ENCODE measurements at regions not wholly inside any gene's neighbourhood (a gene's known extent, or its start where the extent isn't known, plus 50 kb on each side); places are given as distances from the start of the nearest gene placed in this dataset.

GRCh38 chr18:4806331-4806730 is 351.2 kb upstream of the DLGAP1 start:
- Histone ChIP-seq H3K4me3 (ENCODE audit: low read depth, low read length) (no peak overlapping the region), H3K9me3 (no peaks in the 10 kb centered on the region), H3K27me3 (no peaks in the 10 kb centered on the region), H3K36me3 (no peaks in the 10 kb centered on the region), H3K4me1 (no peaks in the 10 kb centered on the region)
- DNase-seq: no peak
- TF ChIP-seq, protein P1, sequence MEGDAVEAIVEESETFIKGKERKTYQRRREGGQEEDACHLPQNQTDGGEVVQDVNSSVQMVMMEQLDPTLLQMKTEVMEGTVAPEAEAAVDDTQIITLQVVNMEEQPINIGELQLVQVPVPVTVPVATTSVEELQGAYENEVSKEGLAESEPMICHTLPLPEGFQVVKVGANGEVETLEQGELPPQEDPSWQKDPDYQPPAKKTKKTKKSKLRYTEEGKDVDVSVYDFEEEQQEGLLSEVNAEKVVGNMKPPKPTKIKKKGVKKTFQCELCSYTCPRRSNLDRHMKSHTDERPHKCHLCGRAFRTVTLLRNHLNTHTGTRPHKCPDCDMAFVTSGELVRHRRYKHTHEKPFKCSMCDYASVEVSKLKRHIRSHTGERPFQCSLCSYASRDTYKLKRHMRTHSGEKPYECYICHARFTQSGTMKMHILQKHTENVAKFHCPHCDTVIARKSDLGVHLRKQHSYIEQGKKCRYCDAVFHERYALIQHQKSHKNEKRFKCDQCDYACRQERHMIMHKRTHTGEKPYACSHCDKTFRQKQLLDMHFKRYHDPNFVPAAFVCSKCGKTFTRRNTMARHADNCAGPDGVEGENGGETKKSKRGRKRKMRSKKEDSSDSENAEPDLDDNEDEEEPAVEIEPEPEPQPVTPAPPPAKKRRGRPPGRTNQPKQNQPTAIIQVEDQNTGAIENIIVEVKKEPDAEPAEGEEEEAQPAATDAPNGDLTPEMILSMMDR (IDR thresholded peaks at IDR 0.05; ENCODE audit: low read depth, low read length): no peak

GRCh38 chr18:4802296-4802695 is 347.2 kb upstream of the DLGAP1 start:
- DNase-seq: no peak
- Histone ChIP-seq H3K4me1 (no peaks in the 10 kb centered on the region), H3K4me3 (ENCODE audit: low read depth, low read length) (no peak overlapping the region), H3K36me3 (no peaks in the 10 kb centered on the region), H3K9me3 (no peaks in the 10 kb centered on the region), H3K27me3 (no peaks in the 10 kb centered on the region)
- TF ChIP-seq, protein P1 (IDR thresholded peaks at IDR 0.05; ENCODE audit: low read depth, low read length): no peak

GRCh38 chr18:4801151-4801550 is 346.0 kb upstream of the DLGAP1 start:
- no peak for DNase-seq
- Histone ChIP-seq H3K4me3 (ENCODE audit: low read depth, low read length) (no peak overlapping the region), H3K36me3 (no peaks in the 10 kb centered on the region), H3K4me1 (no peaks in the 10 kb centered on the region), H3K27me3 (no peaks in the 10 kb centered on the region), H3K9me3 (no peaks in the 10 kb centered on the region)
- TF ChIP-seq, protein P1 (IDR thresholded peaks at IDR 0.05; ENCODE audit: low read depth, low read length): no peak

- no peaks in the 10 kb centered on the region for H3K36me3 ChIP-seq
These were observed 342.0 kb upstream of the DLGAP1 start for GRCh38 chr18:4797002-4797685.

DNA sequence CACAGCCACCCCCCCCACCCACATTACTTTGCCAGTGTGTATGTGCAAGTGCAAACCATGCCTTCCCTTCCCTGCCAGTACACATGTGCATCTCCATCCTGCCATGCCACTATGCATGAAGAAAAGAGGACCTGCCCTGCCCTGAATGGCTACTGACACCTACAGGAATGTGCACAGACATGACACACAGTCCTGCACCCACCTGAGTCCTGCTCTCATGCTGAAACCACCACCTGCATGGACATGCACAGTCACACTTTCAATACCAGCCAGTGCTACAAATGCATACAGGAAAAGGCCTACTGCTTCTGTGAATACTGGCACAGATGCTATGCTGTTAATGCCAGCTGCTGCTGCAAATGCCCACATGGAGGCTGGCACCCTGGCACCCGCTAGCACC is 334.4 kb upstream of the DLGAP1 start:
- Histone ChIP-seq H3K36me3 (no peaks in the 10 kb centered on the region), H3K4me1 (no peaks in the 10 kb centered on the region), H3K27me3 (no peaks in the 10 kb centered on the region), H3K4me3 (ENCODE audit: low read depth, low read length) (no peak overlapping the region), H3K9me3 (no peaks in the 10 kb centered on the region)
- no peak for DNase-seq
- TF ChIP-seq, protein P1 (IDR thresholded peaks at IDR 0.05; ENCODE audit: low read depth, low read length): no peak

More at GRCh38 chr18:4797002-4797685, 342.0 kb upstream of the DLGAP1 start:
- no peaks in the 10 kb centered on the region for H3K9me3 ChIP-seq
- no peak overlapping the region for H3K4me3 ChIP-seq (ENCODE audit: low read depth, low read length)
- H3K27me3 ChIP-seq: no peaks in the 10 kb centered on the region
- H3K4me1 ChIP-seq: no peaks in the 10 kb centered on the region
- TF ChIP-seq, protein P1 (IDR thresholded peaks at IDR 0.05; ENCODE audit: low read depth, low read length): no peak
- no peak for DNase-seq

DNA sequence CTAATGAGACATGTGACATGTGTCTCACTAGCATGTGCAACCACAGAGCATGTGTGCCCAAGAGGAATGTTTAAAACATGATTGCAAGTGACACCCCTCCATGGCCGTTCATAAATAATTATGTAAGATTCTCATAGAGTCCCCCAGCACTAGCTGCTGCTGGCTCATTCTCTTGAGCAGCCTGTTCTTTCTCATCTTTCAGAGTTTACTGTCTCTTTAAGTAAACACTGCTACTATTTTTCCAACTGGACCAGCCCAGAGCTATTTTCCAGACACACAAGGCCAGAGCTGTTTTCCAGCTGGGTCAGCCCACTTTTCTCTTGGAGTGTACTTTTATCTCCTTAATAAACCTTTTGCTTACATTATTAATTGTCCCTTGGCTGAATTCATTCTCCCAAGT is 326.8 kb upstream of the DLGAP1 start:
- H3K4me1 ChIP-seq: no peaks in the 10 kb centered on the region

More for the DNA sequence above, 326.8 kb upstream of the DLGAP1 start:
- no peak for DNase-seq
- no peaks in the 10 kb centered on the region for H3K27me3 ChIP-seq
- H3K4me3 ChIP-seq (ENCODE audit: low read depth, low read length): no peak overlapping the region
- no peaks in the 10 kb centered on the region for H3K36me3 ChIP-seq
- TF ChIP-seq, protein P1 (IDR thresholded peaks at IDR 0.05; ENCODE audit: low read depth, low read length): no peak
- H3K9me3 ChIP-seq: no peaks in the 10 kb centered on the region
